GM18951 (cell line): ENCODE measurements at regions not wholly inside any gene's neighbourhood (a gene's known extent, or its start where the extent isn't known, plus 50 kb on each side); places are given as distances from the start of the nearest gene placed in this dataset.

Experiments used
- POLR2A ChIP-seq: IDR thresholded peaks from 4 replicates; pipeline ENCODE4 v1.6.1; 2011; ENCODE audit warnings: mild to moderate bottlenecking; ENCODE audit not compliant: insufficient read length, insufficient read depth; ENCODE audit errors: extremely low read depth
- in situ Hi-C: fragments of 300-500 bp; cut with MboI; formaldehyde crosslinking; loops from one replicate; pipeline ENCODE4 v1.12.0; 2022; ENCODE audit warnings: low sequenced_read_pairs, mixed read lengths, inconsistent platforms; ENCODE audit not compliant: unreplicated experiment

GRCh38 chr14:33871394-33871793 lies 79.5 kb downstream of the EGLN3 start:
- TF ChIP-seq POLR2A: no peak
- in situ Hi-C loops: no loop called here

- in situ Hi-C loops: no loop called here
- TF ChIP-seq POLR2A: no peak
Measured at GRCh38 chr14:33866425-33867088, 84.3 kb downstream of the EGLN3 start.

GRCh38 chr14:33862261-33862802 lies 88.5 kb downstream of the EGLN3 start:
- in situ Hi-C loops: no loop called here
- no peak for TF ChIP-seq POLR2A

GRCh38 chr14:33859306-33859705 lies 91.6 kb downstream of the EGLN3 start:
- in situ Hi-C loops: loop anchor here (10.0 kb wide), 1 partner anchor 355 kb away; no protein-coding TSS in a partner anchor

DNA sequence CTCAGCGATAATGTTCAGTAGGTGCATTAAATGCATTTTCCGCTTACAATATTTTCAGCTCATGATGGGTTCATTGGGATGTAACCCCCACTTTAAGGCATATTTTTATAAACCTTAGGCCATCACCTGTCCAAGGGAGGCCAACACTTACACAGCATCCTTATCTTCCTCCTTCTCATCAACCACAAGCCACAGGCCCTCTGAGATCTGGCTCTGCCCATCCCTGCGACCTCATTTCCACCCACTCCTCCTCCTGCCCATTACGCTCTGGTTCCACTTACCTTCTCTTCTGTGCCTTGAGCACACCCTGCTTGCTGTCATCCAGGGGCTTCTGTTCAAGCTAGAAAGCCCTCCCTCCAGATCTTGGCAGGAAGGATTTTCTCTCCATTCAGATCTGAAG lies 93.2 kb downstream of the EGLN3 start:
- in situ Hi-C loops: loop anchor here (10.0 kb wide), 1 partner anchor 357 kb away; no protein-coding TSS in a partner anchor
- no peak for TF ChIP-seq POLR2A

More at GRCh38 chr14:33859306-33859705, 91.6 kb downstream of the EGLN3 start:
- no peak for TF ChIP-seq POLR2A

- TF ChIP-seq POLR2A: no peak
- in situ Hi-C loops: loop anchor here (10.0 kb wide), 1 partner anchor 359 kb away; no protein-coding TSS in a partner anchor
Measured at GRCh38 chr14:33855672-33856071, 95.2 kb downstream of the EGLN3 start.
